ENCODE measurements at regions not wholly inside any gene's neighbourhood (a gene's known extent, or its start where the extent isn't known, plus 50 kb on each side); places are given as distances from the start of the nearest gene placed in this dataset.

- Histone ChIP-seq H3K9me3 (no peaks in the 10 kb centered on the region), H3K27ac (no peak overlapping the region), H3K27me3 (no peaks in the 10 kb centered on the region), H3K4me3 (no peak overlapping the region), H3K36me3 (no peaks in the 10 kb centered on the region), H3K4me1 (no peaks in the 10 kb centered on the region)
- intact Hi-C loops (cut with DNase I; ENCODE audit: low total_unique reads): no loop called here
- 95 to 100% (median 100%) methylated on average over 1 of the region's 1 CpG for WGBS, 5 donors
- DNase-seq: no peak
- no peak for TF ChIP-seq POLR2AphosphoS5 (IDR thresholded peaks at IDR 0.05)
- no peak for TF ChIP-seq EP300 (IDR thresholded peaks at IDR 0.05)
- TF ChIP-seq CTCF (IDR thresholded peaks at IDR 0.05): no peak
- TF ChIP-seq POLR2A (IDR thresholded peaks at IDR 0.05): no peak
Observed at GRCh38 chr5:67481362-67481761, 284.8 kb upstream of the CD180 start.

DNA sequence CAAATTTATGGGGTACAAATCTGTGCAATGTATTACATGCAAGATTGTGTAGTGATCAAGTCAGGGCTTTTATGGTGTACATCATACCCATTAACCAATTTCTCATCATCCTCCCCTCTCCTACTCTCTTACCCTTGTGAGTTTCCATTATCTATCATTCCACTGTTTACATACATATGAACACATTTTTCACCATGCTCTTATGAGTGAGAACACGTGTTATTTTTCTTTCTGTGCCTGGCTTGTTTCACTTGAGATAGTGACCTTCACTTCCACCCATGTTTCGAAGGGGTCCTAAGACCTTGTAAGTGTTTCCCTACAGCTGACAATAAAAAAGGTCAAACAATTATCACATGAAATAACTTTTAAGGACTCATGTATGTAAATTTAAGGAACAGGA, 281.7 kb upstream of the CD180 start:
- no peak for DNase-seq
- no peak overlapping the region for H3K27ac ChIP-seq
- H3K4me1 ChIP-seq: no peaks in the 10 kb centered on the region
- H3K9me3 ChIP-seq: no peaks in the 10 kb centered on the region
- intact Hi-C loops (cut with DNase I; ENCODE audit: low total_unique reads): no loop called here
- TF ChIP-seq POLR2AphosphoS5 (IDR thresholded peaks at IDR 0.05): no peak
- no peak for TF ChIP-seq CTCF (IDR thresholded peaks at IDR 0.05)
- no peak for TF ChIP-seq EP300 (IDR thresholded peaks at IDR 0.05)
- TF ChIP-seq POLR2A (IDR thresholded peaks at IDR 0.05): no peak
- H3K4me3 ChIP-seq: no peak overlapping the region
- H3K36me3 ChIP-seq: no peaks in the 10 kb centered on the region
- H3K27me3 ChIP-seq: no peaks in the 10 kb centered on the region
- WGBS, 5 donors: 68 to 83% (median 81%) methylated on average over 2 of the region's 2 CpGs

- Histone ChIP-seq H3K9me3 (no peaks in the 10 kb centered on the region), H3K27me3 (no peaks in the 10 kb centered on the region), H3K36me3 (no peaks in the 10 kb centered on the region), H3K4me3 (no peak overlapping the region), H3K4me1 (no peaks in the 10 kb centered on the region), H3K27ac (peak overlapping the region in 1 of 5 donors; percentile 22)
- no peak for TF ChIP-seq POLR2A (IDR thresholded peaks at IDR 0.05)
- TF ChIP-seq EP300 (IDR thresholded peaks at IDR 0.05): no peak
- TF ChIP-seq CTCF (IDR thresholded peaks at IDR 0.05): no peak
- no peak for TF ChIP-seq POLR2AphosphoS5 (IDR thresholded peaks at IDR 0.05)
- DNase-seq: no peak
- WGBS, 5 donors: 89 to 100% (median 97%) methylated on average over 1 of the region's 1 CpG
- intact Hi-C loops (cut with DNase I; ENCODE audit: low total_unique reads): no loop called here
Observed at GRCh38 chr5:67476995-67477394, 280.4 kb upstream of the CD180 start.

- no peaks in the 10 kb centered on the region for H3K36me3 ChIP-seq
- peak overlapping the region in 1 of 5 donors; percentile 22 for H3K27ac ChIP-seq
- no peaks in the 10 kb centered on the region for H3K9me3 ChIP-seq
- no peaks in the 10 kb centered on the region for H3K27me3 ChIP-seq
- WGBS, 5 donors: 78 to 87% (median 83%) methylated on average over 3 of the region's 3 CpGs
- intact Hi-C loops (cut with DNase I; ENCODE audit: low total_unique reads): no loop called here
- no peak for DNase-seq
- H3K4me1 ChIP-seq: no peaks in the 10 kb centered on the region
- TF ChIP-seq EP300 (IDR thresholded peaks at IDR 0.05): no peak
- TF ChIP-seq POLR2A (IDR thresholded peaks at IDR 0.05): no peak
- TF ChIP-seq CTCF (IDR thresholded peaks at IDR 0.05): no peak
- no peak for TF ChIP-seq POLR2AphosphoS5 (IDR thresholded peaks at IDR 0.05)
- no peak overlapping the region for H3K4me3 ChIP-seq
Observed at GRCh38 chr5:67476531-67476930, 279.9 kb upstream of the CD180 start.

All from stomach (tissue), 8 donors.